Right forelimb (tissue), 1 donor: ENCODE measurements at regions not wholly inside any gene's neighbourhood (a gene's known extent, or its start where the extent isn't known, plus 50 kb on each side); places are given as distances from the start of the nearest gene placed in this dataset.

Source experiments
- DNase-seq: peaks from one replicate; pipeline ENCODE4 v3.0.0-alpha.2; 2018

DNA sequence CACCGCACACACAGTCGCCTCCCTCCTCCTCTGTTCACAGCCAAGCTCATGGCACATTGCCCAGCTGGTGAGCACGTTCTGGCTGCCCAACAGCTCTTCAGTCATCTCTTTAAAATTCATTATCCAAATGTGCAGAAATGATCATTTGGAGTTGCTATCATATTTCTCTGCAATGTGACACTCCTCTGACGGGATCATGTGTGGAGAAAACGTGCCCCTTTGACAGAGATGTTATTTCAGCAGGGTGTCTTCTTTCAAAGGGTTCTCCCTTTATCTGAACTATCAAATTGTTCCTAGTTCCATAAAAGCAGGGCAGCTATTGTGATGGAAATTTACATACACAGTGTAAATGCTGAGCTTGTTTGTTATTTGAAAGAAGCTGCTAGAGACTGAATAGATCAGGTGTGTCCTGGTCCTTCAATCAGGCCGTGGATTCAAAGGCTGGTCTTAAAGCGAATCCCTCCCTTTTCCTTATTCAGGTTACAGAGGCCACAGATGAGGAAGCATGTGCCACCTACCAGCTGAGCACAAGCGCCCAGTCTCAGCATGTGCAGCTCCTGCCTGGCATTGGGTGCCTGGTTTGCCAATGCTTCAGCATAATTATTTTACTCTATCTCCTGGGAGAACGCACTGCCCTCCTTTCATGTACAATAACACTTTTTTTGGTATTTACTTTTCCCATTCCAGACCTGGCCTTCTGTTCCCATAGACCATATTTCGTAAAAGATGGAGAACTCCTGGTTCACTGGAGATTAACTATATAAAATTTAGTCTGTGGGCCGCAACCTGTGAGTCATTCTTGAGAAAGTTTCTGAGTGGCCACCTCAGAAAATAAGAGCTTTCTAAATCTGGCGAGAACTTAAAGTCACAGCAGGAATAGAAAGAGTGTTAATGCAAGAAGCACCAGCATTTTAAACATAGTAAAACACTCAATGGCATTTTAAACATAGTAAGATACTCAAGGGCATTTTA lies 433.7 kb downstream of the ENC1 start:
- peak; percentile 72 for DNase-seq

DNA sequence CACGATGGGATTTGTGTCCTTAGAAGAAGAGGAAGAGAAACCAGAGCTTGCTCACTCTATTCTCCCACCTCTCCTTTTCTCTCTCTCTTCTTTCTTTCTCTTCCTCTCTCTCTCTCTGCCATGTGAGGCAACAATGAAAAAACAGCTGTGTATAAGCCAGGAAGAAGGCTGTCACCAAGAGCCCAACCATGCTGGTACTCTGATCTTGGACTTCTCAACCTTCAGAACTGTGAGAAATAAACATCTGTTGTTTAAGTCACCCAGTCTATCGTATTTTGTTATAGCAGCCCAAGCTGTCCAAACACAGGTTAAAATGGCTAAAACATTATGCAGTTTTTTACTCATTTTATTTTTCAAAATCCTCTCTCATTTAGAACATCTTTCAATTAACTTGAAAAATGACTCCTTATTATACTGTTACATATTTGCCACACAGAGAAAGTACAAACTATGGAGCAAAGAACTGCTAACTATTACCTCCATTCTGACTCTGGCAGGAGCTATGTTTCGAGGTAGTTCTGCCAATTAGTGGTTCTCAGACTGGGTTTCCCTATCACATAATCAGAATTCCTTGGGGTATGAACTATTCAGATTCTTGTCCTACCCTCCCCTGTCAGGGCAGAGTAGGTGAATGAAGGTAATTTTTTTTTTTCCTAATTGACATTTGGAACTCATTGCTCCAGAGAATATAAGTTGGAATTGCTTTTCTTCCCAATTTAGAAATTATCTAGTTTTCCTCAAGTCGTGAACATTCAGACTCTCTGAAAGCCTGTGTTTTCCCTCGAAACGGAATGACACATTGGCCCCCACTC lies 434.6 kb downstream of the ENC1 start:
- DNase-seq = no peak

DNA sequence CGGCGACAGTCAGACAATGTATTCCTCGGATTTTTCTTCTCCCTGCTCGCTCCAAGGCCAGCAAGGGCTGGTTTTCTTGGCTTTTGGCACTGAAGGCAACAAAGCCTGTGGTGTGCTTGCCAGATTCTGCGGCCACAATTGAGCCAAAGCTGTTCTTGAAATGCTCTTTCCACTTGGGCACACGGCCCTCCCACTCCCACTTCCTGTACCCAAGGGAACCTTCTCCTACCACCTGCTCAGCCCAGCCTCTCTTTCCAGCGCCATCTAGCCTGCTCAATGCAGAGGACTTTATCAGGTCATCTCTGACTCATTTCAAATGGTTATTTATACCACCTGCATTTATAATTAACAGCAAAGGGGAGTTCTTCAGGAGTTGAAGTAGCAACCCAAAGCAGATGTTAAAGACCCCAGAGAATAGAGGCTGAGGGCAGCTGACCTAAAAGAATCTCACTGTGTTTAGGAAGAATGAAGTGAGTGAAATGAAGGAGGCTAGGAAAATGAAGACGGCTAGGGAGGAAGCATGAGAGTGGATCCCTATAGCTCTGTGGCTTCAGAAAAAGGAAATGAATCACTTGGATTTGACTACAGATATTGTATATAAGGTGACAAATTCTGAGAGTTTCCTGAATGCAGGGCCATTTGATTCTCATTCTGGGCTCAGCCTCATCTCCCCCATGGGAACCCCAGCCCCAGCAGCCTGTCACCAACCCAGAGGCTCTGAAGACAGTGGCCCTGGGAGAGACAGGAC lies 439.0 kb downstream of the ENC1 start:
- no peak for DNase-seq

DNA sequence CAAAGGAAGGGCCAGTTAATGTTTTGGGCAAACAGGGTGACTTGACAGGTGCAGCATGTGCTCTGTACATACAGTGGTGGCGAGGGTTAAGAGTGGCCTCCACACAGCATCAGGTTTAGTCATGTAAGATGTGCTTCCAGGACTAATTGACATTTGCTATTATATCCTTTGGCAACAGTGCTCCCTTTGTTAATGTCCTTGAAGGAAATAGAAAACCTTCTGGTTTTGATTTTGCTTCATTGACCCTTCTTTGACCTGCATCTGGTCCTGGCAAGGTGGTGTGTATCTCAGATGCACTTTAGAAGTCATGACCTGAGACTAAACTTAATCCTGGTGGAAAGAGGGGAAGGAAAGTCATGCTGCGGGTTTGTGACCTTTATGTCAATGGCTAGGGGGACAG lies 440.0 kb downstream of the ENC1 start:
- no peak for DNase-seq

GRCh38 chr5:74199436-74200210 lies 440.9 kb downstream of the ENC1 start:
- no peak for DNase-seq

GRCh38 chr5:74199005-74199404 lies 441.5 kb downstream of the ENC1 start:
- DNase-seq = no peak

GRCh38 chr5:74198156-74198555 lies 442.4 kb downstream of the ENC1 start:
- DNase-seq = no peak

GRCh38 chr5:74196233-74196632 lies 444.3 kb downstream of the ENC1 start:
- DNase-seq = no peak

DNA sequence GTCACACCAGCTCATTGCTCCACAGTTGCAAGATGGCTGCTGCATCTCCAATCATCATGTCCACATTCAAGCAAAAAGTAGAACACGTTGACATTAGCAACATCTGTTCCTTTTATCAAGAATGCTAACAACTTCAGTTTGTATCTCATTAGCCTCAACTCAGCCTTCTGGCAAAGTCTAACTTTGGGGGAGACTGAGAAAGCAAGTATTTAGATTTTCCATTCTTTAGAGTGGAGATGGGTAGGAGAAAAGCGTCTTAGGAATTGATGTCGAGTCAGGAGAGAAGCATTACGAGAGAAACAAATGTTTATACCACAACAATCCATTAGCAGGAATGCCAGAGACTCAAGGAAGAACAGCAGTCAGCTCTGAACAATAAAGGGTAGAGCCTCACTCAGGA lies 446.3 kb downstream of the ENC1 start:
- no peak for DNase-seq

- DNase-seq = no peak
These were observed 447.8 kb downstream of the ENC1 start for GRCh38 chr5:74192606-74193299.

DNA sequence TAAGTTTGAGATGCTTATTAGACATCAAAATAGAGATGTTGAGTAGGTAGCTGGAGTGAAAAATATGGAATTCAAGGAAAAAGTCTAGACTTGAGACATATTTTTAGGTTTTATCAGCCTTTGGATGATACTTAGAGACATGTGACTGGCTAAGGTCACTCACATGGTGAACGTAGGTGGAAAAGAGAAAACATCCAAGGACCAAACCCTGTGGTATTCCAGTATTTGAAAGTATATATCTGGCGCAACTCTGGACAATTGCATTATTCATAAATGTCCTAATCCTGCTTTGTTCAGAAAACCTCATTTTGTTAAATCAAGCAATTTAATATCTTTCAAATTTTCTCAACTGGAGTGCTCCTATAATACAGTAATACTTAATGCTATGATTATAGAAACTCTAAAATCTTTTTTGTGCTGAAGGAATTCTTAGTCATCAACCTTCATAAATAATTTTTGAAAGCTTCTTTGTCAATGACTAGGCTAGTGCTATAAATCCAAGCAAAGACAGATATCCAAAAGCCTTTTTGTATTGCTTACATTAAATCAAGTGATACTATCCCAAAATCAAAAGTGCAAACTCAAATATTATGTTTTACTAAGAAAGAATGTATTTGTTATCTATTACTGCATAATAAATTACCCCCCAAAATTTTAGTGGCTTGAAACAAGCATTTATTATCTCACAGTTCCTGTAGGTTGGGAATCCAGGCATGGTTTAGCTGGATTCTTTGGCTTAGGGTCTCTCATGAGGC lies 452.0 kb downstream of the ENC1 start:
- DNase-seq = no peak

GRCh38 chr5:74187757-74188156 lies 452.8 kb downstream of the ENC1 start:
- no peak for DNase-seq

DNA sequence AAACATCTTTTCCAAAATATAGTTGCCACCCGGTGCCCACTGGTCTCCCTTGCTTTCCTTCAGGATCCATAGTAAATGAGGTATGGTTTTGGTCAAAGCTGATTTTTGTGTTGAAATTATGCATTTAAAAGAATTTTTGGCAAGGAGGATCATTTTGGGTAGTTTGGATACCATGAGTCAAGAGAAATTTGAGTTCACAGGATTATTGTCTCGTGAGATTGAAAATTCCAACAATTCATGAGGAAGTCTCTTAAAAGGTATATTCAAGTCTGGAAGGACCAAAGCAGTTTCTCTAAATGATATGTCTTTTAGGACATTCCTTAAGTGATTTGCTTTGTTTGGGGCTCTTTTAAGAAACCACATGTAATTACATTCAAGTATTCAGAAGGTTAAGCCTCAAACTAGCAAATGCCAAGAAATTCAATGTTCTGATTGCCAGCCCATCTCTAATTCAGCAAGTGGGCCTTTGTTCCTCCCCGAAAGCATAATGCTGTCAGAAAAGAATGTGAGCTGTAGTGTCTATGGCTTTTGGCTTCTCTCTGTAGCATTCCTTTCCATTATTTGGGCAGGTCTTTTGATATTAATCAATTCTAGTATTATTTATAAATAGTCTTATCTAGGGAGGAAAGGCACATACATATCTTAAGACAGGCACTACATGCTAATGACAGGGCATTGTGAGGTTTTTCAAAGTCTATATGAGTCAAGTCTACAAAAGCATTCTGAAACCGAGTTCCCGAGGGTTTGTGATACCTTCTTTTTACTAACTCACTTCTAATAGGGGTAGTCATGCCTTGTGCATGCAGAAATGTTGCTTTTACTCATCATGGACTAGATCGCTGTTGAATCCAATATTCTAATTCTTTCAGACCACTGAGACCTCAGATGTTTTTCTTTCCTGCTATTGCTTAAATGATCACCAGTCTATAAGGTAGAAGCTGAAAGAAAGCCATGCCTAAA lies 453.9 kb downstream of the ENC1 start:
- DNase-seq = no peak

- DNase-seq = no peak
These were observed 454.9 kb downstream of the ENC1 start for GRCh38 chr5:74185599-74185998.

DNA sequence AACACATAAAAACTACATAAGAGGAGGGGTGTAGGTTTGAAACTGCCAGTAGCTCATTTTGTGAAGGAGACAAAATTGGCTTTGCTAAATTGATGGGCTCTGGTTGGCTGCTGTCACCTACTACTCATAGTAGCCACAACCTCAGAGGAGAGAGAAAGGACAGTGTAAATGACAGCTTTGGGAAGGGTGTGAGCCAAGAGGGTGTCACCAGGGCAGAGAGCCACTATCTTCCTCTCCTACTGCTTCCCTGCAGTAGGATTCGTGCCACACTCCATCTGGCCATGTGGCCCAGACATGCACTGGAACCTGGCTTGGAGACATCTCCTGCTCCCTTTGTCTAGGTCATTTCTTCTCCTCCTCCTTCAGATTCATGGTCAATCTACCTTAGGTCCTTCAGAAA lies 455.9 kb downstream of the ENC1 start:
- no peak for DNase-seq

GRCh38 chr5:74183041-74183440 lies 457.5 kb downstream of the ENC1 start:
- no peak for DNase-seq

- DNase-seq = no peak
These were observed 457.9 kb downstream of the ENC1 start for GRCh38 chr5:74182603-74183002.

GRCh38 chr5:74179701-74180100 lies 460.8 kb downstream of the ENC1 start:
- DNase-seq = no peak

GRCh38 chr5:74179179-74179578 lies 461.3 kb downstream of the ENC1 start:
- no peak for DNase-seq

GRCh38 chr5:74177961-74178360 lies 462.6 kb downstream of the ENC1 start:
- DNase-seq = no peak
